A673 (cell line): ENCODE measurements at regions not wholly inside any gene's neighbourhood (a gene's known extent, or its start where the extent isn't known, plus 50 kb on each side); places are given as distances from the start of the nearest gene placed in this dataset.

Experiments
- BruUV-seq: library from RNA; stranded (reverse); fragments of 400-500 nt; replicated peaks from 2 replicates; lab custom pipeline; 2021; lab: Mats Ljungman, UMichigan
- CTCF ChIA-PET: fragments of 300-600 bp; sonication (Branson Sonifier 250); formaldehyde crosslinking; loops from one replicate; lab custom pipeline; 2022; ENCODE audit warnings: antibody characterized with exemption; lab: Charles Lee
- POLR2A ChIA-PET: fragments of 300-600 bp; sonication (Branson Sonifier 250); formaldehyde crosslinking; loops from one replicate; lab custom pipeline; 2022; ENCODE audit warnings: antibody characterized with exemption; ENCODE audit not compliant: low non-redundant PET; lab: Charles Lee
- DNase-seq: peaks from one replicate; pipeline ENCODE4 v3.0.0-alpha.2; 2015; ENCODE audit warnings: low spot score
- H3K27ac ChIP-seq: fragments of 200-600 bp; sonication (generic); 2 replicates; pipeline ENCODE4 v1.5.1; 2016; ENCODE audit warnings: mixed run types, low read depth, mild to moderate bottlenecking, mixed read lengths, antibody characterized with exemption, low read length; ENCODE audit not compliant: poor library complexity, severe bottlenecking
- H3K27me3 ChIP-seq: fragments of 200-600 bp; sonication (generic); replicated peaks from 2 replicates; pipeline ENCODE4 v1.6.1; 2017; ENCODE audit warnings: mixed run types, low read depth, mild to moderate bottlenecking, mixed read lengths, antibody characterized with exemption, low read length; ENCODE audit not compliant: insufficient read depth, poor library complexity
- H3K36me3 ChIP-seq: fragments of 200-600 bp; sonication (generic); 2 replicates; pipeline ENCODE4 v1.6.1; 2016; ENCODE audit warnings: mixed run types, mild to moderate bottlenecking, mixed read lengths, antibody characterized with exemption, low read length; ENCODE audit not compliant: insufficient read depth, poor library complexity, severe bottlenecking
- H3K4me1 ChIP-seq: fragments of 200-600 bp; sonication (generic); 2 replicates; pipeline ENCODE4 v1.6.1; 2017; ENCODE audit warnings: mixed run types, mild to moderate bottlenecking, mixed read lengths, antibody characterized with exemption, low read length; ENCODE audit not compliant: insufficient read depth, poor library complexity, severe bottlenecking
- H3K4me3 ChIP-seq: fragments of 200-600 bp; sonication (generic); 2 replicates; pipeline ENCODE4 v1.5.1; 2016; ENCODE audit warnings: low read depth, mixed run types, mild to moderate bottlenecking, mixed read lengths, low read length; ENCODE audit not compliant: poor library complexity, severe bottlenecking
- H3K9me3 ChIP-seq: fragments of 200-600 bp; sonication (generic); 2 replicates; pipeline ENCODE4 v1.6.1; 2016; ENCODE audit warnings: mixed run types, low read depth, mild to moderate bottlenecking, mixed read lengths, antibody characterized with exemption, low read length; ENCODE audit not compliant: poor library complexity, severe bottlenecking
- EZH2 ChIP-seq: fragments of 200-600 bp; sonication (generic); IDR thresholded peaks from 2 replicates; pipeline ENCODE4 v1.6.1; 2017; ENCODE audit warnings: borderline replicate concordance, low read depth, mild to moderate bottlenecking, mixed read lengths, antibody characterized with exemption, low read length; ENCODE audit not compliant: poor library complexity, severe bottlenecking
- intact Hi-C: fragments of 100-400 bp; cut with micrococcal nuclease; formaldehyde crosslinking; loops from one replicate; pipeline ENCODE4 v1.10.0; 2022; ENCODE audit not compliant: unreplicated experiment
- TF ChIP-seq, protein P1 (sequence below): fragments of 300-800, 200-600 bp; sonication (generic); conservative IDR thresholded peaks from 2 replicates; pipeline ENCODE4 v1.5.1; 2017; ENCODE audit warnings: low read depth, mild to moderate bottlenecking, antibody characterized with exemption, low read length, moderate library complexity, mixed read lengths

DNA sequence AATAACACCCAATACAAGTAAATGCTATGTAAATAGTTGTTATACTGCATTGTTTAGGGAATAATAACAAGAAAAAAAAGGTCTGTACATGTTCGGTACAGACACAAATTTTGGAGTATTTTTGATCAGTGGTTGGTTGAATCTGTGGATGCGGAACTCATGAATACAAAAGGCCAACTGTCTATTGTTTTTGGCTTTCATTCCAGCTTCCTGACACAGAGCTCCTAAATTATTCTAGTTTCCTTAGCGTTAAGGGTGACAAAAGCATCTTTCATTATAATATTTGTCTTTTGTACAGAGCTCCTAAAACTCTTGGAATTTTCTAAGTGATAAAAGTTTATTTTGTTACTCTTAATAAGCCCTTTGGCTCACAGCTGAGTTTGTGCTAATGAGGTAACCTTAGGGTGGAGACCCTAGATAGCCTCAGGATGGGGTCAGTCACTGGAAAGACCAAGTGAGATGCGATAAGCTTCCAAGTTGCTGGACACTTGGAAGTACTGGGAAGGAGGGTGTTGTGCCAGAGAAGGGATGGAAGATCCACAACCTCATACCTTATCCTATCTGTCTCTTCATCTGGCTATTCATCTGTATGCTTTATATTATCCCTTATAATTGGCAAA, 57.4 kb upstream of the PRRC2C start:
- H3K27ac ChIP-seq: no peak overlapping the region
- intact Hi-C loops: no loop called here
- no TSS peak for BruUV-seq
- TF ChIP-seq, protein P1, sequence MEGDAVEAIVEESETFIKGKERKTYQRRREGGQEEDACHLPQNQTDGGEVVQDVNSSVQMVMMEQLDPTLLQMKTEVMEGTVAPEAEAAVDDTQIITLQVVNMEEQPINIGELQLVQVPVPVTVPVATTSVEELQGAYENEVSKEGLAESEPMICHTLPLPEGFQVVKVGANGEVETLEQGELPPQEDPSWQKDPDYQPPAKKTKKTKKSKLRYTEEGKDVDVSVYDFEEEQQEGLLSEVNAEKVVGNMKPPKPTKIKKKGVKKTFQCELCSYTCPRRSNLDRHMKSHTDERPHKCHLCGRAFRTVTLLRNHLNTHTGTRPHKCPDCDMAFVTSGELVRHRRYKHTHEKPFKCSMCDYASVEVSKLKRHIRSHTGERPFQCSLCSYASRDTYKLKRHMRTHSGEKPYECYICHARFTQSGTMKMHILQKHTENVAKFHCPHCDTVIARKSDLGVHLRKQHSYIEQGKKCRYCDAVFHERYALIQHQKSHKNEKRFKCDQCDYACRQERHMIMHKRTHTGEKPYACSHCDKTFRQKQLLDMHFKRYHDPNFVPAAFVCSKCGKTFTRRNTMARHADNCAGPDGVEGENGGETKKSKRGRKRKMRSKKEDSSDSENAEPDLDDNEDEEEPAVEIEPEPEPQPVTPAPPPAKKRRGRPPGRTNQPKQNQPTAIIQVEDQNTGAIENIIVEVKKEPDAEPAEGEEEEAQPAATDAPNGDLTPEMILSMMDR: no peak
- no peak for TF ChIP-seq EZH2
- ChIA-PET POLR2A (no interaction called here), CTCF (no interaction called here)
- H3K4me3 ChIP-seq: no peak overlapping the region
- no peaks in the 10 kb centered on the region for H3K27me3 ChIP-seq
- H3K36me3 ChIP-seq: no peaks in the 10 kb centered on the region
- DNase-seq: no peak
- no peaks in the 10 kb centered on the region for H3K4me1 ChIP-seq
- H3K9me3 ChIP-seq: peaks cover 7% of the 10 kb centered on the region

DNA sequence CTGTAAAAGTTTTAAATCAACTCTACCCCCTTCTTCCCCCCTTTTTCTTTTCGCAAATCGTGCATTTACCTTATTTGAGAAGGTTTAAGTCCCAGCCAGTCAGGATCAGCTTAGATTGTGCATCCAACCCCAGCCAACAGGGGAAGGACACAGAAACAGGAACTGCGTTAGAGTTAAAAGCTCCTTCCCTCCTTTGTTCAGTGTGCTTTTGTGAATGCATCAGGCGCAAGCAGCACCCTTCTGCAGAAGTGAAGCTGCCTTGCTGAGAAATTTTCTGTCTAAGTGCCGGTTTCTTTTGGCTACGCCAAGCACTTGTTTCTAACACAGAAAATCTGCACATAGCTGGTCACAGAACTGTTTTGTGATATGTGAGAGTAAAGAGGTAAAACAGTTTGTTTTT, 56.2 kb upstream of the PRRC2C start:
- no peak for DNase-seq
- TF ChIP-seq, protein P1: no peak
- no peak for TF ChIP-seq EZH2
- no TSS peak for BruUV-seq
- H3K4me1 ChIP-seq: peaks cover 5% of the 10 kb centered on the region
- POLR2A ChIA-PET: no interaction called here
- H3K4me3 ChIP-seq: no peak overlapping the region
- intact Hi-C loops: no loop called here
- no peaks in the 10 kb centered on the region for H3K27me3 ChIP-seq
- peaks cover 7% of the 10 kb centered on the region for H3K9me3 ChIP-seq
- no peaks in the 10 kb centered on the region for H3K36me3 ChIP-seq
- CTCF ChIA-PET: no interaction called here
- H3K27ac ChIP-seq: no peak overlapping the region

DNA sequence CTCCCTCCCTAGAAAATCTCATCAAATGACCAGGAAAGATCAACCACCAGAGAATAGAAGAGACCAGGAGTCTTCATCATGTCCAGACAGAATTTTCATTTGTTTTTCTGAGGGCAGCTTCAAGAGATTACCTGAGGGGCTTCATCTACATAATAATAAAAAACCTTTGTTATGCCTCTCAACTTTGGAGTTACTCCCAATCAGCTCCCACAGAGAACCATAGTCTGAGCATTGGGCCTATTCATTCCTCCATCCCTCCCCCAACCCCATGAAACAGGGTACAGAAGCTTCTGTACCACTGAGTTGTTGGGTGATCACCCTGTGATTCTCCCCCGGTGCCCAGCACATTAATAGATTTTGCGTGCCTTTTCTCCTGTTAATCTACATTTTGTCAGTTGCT, 53.3 kb upstream of the PRRC2C start:
- BruUV-seq: no TSS peak
- intact Hi-C loops: no loop called here
- no peaks in the 10 kb centered on the region for H3K27me3 ChIP-seq
- TF ChIP-seq, protein P1: no peak
- no peak for TF ChIP-seq EZH2
- no peak overlapping the region for H3K4me3 ChIP-seq
- no peaks in the 10 kb centered on the region for H3K36me3 ChIP-seq
- no peak for DNase-seq
- no peak overlapping the region for H3K27ac ChIP-seq
- H3K9me3 ChIP-seq: peaks cover 7% of the 10 kb centered on the region
- peaks cover 17% of the 10 kb centered on the region for H3K4me1 ChIP-seq
- ChIA-PET POLR2A (no interaction called here), CTCF (no interaction called here)
